ENCODE measurements at regions not wholly inside any gene's neighbourhood (a gene's known extent, or its start where the extent isn't known, plus 50 kb on each side); places are given as distances from the start of the nearest gene placed in this dataset.

- TF ChIP-seq, protein P1, sequence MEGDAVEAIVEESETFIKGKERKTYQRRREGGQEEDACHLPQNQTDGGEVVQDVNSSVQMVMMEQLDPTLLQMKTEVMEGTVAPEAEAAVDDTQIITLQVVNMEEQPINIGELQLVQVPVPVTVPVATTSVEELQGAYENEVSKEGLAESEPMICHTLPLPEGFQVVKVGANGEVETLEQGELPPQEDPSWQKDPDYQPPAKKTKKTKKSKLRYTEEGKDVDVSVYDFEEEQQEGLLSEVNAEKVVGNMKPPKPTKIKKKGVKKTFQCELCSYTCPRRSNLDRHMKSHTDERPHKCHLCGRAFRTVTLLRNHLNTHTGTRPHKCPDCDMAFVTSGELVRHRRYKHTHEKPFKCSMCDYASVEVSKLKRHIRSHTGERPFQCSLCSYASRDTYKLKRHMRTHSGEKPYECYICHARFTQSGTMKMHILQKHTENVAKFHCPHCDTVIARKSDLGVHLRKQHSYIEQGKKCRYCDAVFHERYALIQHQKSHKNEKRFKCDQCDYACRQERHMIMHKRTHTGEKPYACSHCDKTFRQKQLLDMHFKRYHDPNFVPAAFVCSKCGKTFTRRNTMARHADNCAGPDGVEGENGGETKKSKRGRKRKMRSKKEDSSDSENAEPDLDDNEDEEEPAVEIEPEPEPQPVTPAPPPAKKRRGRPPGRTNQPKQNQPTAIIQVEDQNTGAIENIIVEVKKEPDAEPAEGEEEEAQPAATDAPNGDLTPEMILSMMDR (IDR thresholded peaks at IDR 0.05 in 2 of 3, conservative IDR thresholded peaks at IDR 0.05 in 1 of 3; ENCODE audit: borderline replicate concordance in 1 of 3, insufficient read depth in 1 of 3, low read depth in 2 of 3, low read length in 2 of 3) = no peak
- no peak for TF ChIP-seq CBX3 (IDR thresholded peaks at IDR 0.05; ENCODE audit: low read depth)
- no peak for TF ChIP-seq POLR2A (IDR thresholded peaks at IDR 0.05; ENCODE audit: borderline replicate concordance, extremely low read depth, insufficient read depth, insufficient read length)
- no peak for TF ChIP-seq ZBTB33 (IDR thresholded peaks at IDR 0.05; ENCODE audit: extremely low read depth, insufficient replicate concordance, low read length)
- no peak for TF ChIP-seq EZH2 (IDR thresholded peaks at IDR 0.05)
- TF ChIP-seq SIN3A (IDR thresholded peaks at IDR 0.05; ENCODE audit: low read depth) = no peak
Observed at GRCh38 chr6:80940976-80941375, 811.5 kb downstream of the TENT5A start.
